ENCODE measurements at regions not wholly inside any gene's neighbourhood (a gene's known extent, or its start where the extent isn't known, plus 50 kb on each side); places are given as distances from the start of the nearest gene placed in this dataset.

DNA sequence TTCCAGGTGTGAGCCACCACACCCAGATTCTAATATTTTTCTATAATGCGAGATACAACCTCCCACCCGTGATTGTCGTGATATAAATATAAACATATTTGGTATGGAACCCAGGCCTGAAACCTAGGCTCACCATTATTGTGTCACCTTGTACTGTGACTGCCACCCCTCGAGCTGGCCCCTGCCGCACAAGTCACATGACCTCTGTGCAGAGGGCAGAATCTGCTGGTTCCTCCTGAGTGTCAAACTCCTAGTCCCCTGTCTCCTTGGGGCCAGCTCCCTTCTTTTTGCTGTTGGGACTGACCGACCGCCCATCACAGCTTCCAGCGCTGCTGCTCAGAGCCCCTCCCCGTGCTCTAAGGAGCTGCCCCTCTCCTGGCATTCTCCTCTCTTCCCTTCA is 86.4 kb downstream of the RSPH3 start:
- TF ChIP-seq, protein P1, sequence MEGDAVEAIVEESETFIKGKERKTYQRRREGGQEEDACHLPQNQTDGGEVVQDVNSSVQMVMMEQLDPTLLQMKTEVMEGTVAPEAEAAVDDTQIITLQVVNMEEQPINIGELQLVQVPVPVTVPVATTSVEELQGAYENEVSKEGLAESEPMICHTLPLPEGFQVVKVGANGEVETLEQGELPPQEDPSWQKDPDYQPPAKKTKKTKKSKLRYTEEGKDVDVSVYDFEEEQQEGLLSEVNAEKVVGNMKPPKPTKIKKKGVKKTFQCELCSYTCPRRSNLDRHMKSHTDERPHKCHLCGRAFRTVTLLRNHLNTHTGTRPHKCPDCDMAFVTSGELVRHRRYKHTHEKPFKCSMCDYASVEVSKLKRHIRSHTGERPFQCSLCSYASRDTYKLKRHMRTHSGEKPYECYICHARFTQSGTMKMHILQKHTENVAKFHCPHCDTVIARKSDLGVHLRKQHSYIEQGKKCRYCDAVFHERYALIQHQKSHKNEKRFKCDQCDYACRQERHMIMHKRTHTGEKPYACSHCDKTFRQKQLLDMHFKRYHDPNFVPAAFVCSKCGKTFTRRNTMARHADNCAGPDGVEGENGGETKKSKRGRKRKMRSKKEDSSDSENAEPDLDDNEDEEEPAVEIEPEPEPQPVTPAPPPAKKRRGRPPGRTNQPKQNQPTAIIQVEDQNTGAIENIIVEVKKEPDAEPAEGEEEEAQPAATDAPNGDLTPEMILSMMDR (IDR thresholded peaks at IDR 0.05): no peak
- TF ChIP-seq POLR2A (IDR thresholded peaks at IDR 0.05): no peak
